Right lung (tissue), 2 donors: ENCODE measurements at regions not wholly inside any gene's neighbourhood (a gene's known extent, or its start where the extent isn't known, plus 50 kb on each side); places are given as distances from the start of the nearest gene placed in this dataset.
"Not testable (repeated sequence)": the region's sequence is repeated elsewhere in the genome, so short reads cannot be mapped to it uniquely, and the experiment has no call there.

Source experiments
- DNase-seq, 2 donors: peaks; one replicate each; pipeline ENCODE4 v3.0.0-alpha.2; 2013

- no peak for DNase-seq
These were observed 104.4 kb upstream of the SALL3 start for GRCh38 chr18:78875016-78875777.

- no peak for DNase-seq
These were observed 103.6 kb upstream of the SALL3 start for GRCh38 chr18:78875778-78876650.

- no peak for DNase-seq
These were observed 102.8 kb upstream of the SALL3 start for GRCh38 chr18:78876868-78877267.

GRCh38 chr18:78878335-78878734 is 101.3 kb upstream of the SALL3 start:
- no peak for DNase-seq

GRCh38 chr18:78879072-78879883 is 100.3 kb upstream of the SALL3 start:
- not testable (repeated sequence) for DNase-seq

GRCh38 chr18:78882585-78882984 is 97.0 kb upstream of the SALL3 start:
- no peak for DNase-seq

- no peak for DNase-seq
These were observed 96.1 kb upstream of the SALL3 start for GRCh38 chr18:78883501-78883900.

- no peak for DNase-seq
These were observed 95.1 kb upstream of the SALL3 start for GRCh38 chr18:78884502-78884901.

- no peak for DNase-seq
These were observed 90.4 kb upstream of the SALL3 start for GRCh38 chr18:78889250-78889649.

- no peak for DNase-seq
These were observed 89.2 kb upstream of the SALL3 start for GRCh38 chr18:78890388-78890787.

- no peak for DNase-seq
These were observed 88.3 kb upstream of the SALL3 start for GRCh38 chr18:78891185-78891762.

GRCh38 chr18:78892177-78892576 is 87.4 kb upstream of the SALL3 start:
- no peak for DNase-seq

- no peak for DNase-seq
These were observed 86.9 kb upstream of the SALL3 start for GRCh38 chr18:78892721-78893120.

- DNase-seq = no peak
These were observed 86.2 kb upstream of the SALL3 start for GRCh38 chr18:78893281-78894032.

- no peak for DNase-seq
These were observed 85.6 kb upstream of the SALL3 start for GRCh38 chr18:78894033-78894305.

GRCh38 chr18:78895207-78896001 is 84.2 kb upstream of the SALL3 start:
- no peak for DNase-seq

GRCh38 chr18:78896111-78896905 is 83.3 kb upstream of the SALL3 start:
- peak; percentile 42 to 45 for DNase-seq

- no peak for DNase-seq
These were observed 81.6 kb upstream of the SALL3 start for GRCh38 chr18:78898066-78898465.

- DNase-seq = no peak
These were observed 81.0 kb upstream of the SALL3 start for GRCh38 chr18:78898635-78899034.

- no peak for DNase-seq
These were observed 80.4 kb upstream of the SALL3 start for GRCh38 chr18:78899241-78899640.
